NB4 (cell line): ENCODE measurements at regions not wholly inside any gene's neighbourhood (a gene's known extent, or its start where the extent isn't known, plus 50 kb on each side); places are given as distances from the start of the nearest gene placed in this dataset.

ENCODE experiments used
- POLR2A ChIP-seq: IDR thresholded peaks from 2 replicates; pipeline ENCODE4 v1.6.1; 2011; ENCODE audit warnings: mild to moderate bottlenecking; ENCODE audit not compliant: insufficient read length; ENCODE audit errors: extremely low read depth
- TF ChIP-seq, protein P1 (sequence below): IDR thresholded peaks from one replicate; pipeline ENCODE4 v1.5.1; 2012; ENCODE audit warnings: low read depth, low read length
- TF ChIP-seq, protein P2 (sequence below): IDR thresholded peaks from 2 replicates; pipeline ENCODE4 v1.6.1; 2011; ENCODE audit warnings: low read depth, low read length

DNA sequence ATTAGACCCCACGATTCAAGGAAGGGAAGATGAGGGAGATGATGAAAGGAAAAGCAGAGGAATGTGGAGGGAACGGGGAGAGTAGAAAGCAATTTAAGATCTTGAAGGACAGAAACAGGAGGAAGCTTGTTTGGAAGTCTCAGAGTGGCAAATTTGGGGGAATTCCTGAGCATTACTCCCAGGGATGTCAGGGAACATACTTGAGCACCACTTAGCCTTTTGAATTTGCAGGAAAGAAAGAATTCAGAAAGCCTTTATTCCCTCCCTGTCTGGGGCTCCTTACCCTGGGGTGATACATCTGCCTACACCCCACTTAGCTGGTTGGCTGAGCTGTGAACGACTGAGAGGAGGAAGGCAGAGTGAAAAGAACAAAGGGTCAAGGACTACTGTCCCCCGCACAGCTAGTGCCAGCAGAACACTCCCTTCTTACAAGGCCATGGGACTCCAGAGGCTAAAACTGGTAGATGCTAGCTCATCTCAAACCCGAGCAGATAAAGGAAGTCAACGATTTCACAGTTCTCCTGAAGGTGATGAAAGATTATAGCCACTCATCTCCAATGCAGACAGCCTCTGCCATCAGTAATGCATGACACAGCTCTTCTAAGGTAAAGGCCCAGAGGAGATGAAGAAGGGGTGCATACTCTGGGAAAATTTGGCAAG lies 84.0 kb upstream of the AKIP1 start:
- no peak for TF ChIP-seq POLR2A
- TF ChIP-seq, protein P1, sequence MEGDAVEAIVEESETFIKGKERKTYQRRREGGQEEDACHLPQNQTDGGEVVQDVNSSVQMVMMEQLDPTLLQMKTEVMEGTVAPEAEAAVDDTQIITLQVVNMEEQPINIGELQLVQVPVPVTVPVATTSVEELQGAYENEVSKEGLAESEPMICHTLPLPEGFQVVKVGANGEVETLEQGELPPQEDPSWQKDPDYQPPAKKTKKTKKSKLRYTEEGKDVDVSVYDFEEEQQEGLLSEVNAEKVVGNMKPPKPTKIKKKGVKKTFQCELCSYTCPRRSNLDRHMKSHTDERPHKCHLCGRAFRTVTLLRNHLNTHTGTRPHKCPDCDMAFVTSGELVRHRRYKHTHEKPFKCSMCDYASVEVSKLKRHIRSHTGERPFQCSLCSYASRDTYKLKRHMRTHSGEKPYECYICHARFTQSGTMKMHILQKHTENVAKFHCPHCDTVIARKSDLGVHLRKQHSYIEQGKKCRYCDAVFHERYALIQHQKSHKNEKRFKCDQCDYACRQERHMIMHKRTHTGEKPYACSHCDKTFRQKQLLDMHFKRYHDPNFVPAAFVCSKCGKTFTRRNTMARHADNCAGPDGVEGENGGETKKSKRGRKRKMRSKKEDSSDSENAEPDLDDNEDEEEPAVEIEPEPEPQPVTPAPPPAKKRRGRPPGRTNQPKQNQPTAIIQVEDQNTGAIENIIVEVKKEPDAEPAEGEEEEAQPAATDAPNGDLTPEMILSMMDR, result no peak
- TF ChIP-seq, protein P2, sequence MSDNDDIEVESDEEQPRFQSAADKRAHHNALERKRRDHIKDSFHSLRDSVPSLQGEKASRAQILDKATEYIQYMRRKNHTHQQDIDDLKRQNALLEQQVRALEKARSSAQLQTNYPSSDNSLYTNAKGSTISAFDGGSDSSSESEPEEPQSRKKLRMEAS, result no peak
